Activated naive CD8-positive, alpha-beta T cell (primary cell): ENCODE measurements at regions not wholly inside any gene's neighbourhood (a gene's known extent, or its start where the extent isn't known, plus 50 kb on each side); places are given as distances from the start of the nearest gene placed in this dataset.

Experiments
- H3K27ac Mint-ChIP-seq: one replicate; pipeline ENCODE4 v1.8.0; 2021; ENCODE audit warnings: mixed read lengths
- H3K27me3 Mint-ChIP-seq: one replicate; pipeline ENCODE4 v1.8.0; 2021; ENCODE audit warnings: mixed read lengths
- H3K36me3 Mint-ChIP-seq: one replicate; pipeline ENCODE4 v1.8.0; 2021; ENCODE audit warnings: mixed read lengths
- H3K4me1 Mint-ChIP-seq: one replicate; pipeline ENCODE4 v1.8.0; 2021; ENCODE audit warnings: low read depth, mixed read lengths
- H3K4me3 Mint-ChIP-seq: one replicate; pipeline ENCODE4 v1.8.0; 2021; ENCODE audit warnings: mild to moderate bottlenecking, mixed read lengths
- H3K9me3 Mint-ChIP-seq: one replicate; pipeline ENCODE4 v1.8.0; 2021; ENCODE audit warnings: low read depth, mixed read lengths

GRCh38 chr12:98403936-98404335, 111.5 kb upstream of the TMPO start:
- no peak overlapping the region for H3K27ac Mint-ChIP-seq

DNA sequence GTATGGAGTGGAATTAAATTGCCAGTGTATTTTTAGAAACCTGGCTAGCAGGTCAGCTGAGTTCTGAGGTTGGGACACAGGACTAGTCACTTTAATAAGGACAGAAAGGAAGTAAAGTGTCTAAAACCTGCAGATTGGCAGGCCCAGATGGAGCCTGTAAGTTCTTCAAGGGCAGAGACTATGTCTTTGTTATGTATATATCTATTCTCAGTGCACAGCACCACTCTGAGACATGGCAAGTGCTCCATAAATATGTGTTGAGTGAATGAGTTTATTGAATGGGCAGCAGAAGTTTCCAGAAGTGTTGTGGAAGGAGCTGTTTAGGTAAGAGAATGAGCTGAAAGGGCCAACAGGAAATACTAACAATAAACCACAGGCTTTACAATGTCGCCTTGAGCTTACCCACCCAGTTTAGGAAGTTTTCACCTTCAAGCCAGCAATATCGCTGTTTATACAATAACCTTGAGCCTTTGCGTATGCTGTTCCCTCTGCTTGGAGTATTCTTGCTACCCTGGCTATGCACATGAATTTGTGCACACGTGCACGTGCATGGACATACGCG, 109.5 kb upstream of the TMPO start:
- H3K4me1 Mint-ChIP-seq: peaks cover 8% of the 10 kb centered on the region
- no peaks in the 10 kb centered on the region for H3K27me3 Mint-ChIP-seq
- H3K27ac Mint-ChIP-seq: no peak overlapping the region
- H3K36me3 Mint-ChIP-seq: no peaks in the 10 kb centered on the region
- H3K9me3 Mint-ChIP-seq: no peaks in the 10 kb centered on the region
- no peak overlapping the region for H3K4me3 Mint-ChIP-seq

More at GRCh38 chr12:98403936-98404335, 111.5 kb upstream of the TMPO start:
- no peaks in the 10 kb centered on the region for H3K27me3 Mint-ChIP-seq
- H3K4me3 Mint-ChIP-seq: no peak overlapping the region
- H3K4me1 Mint-ChIP-seq: peaks cover 23% of the 10 kb centered on the region
- H3K36me3 Mint-ChIP-seq: no peaks in the 10 kb centered on the region
- H3K9me3 Mint-ChIP-seq: no peaks in the 10 kb centered on the region

DNA sequence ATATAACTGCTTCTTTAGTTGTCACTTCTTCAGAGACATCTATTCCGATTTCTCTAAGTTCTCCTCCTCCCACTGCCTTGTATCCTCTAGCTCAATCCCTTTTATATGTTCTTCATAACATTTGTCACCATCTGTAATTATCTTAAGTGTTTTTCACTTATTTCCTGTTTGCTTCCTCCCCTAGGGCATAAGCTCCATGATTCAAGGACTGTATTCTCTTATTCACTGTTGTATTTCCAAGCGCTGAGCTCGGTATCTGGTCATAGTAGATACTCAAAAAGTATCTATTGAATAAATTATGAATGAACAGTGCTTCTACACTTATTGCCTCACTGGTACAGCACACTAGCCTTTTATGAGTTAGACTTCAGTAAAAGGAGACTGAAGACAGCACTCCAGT, 109.0 kb upstream of the TMPO start:
- H3K36me3 Mint-ChIP-seq: no peaks in the 10 kb centered on the region
- no peak overlapping the region for H3K27ac Mint-ChIP-seq
- peaks cover 8% of the 10 kb centered on the region for H3K4me1 Mint-ChIP-seq
- no peak overlapping the region for H3K4me3 Mint-ChIP-seq
- H3K9me3 Mint-ChIP-seq: no peaks in the 10 kb centered on the region
- H3K27me3 Mint-ChIP-seq: no peaks in the 10 kb centered on the region

GRCh38 chr12:98408681-98409080, 106.7 kb upstream of the TMPO start:
- Mint-ChIP-seq H3K9me3 (no peaks in the 10 kb centered on the region), H3K4me1 (no peaks in the 10 kb centered on the region), H3K27ac (no peak overlapping the region), H3K27me3 (no peaks in the 10 kb centered on the region), H3K4me3 (no peak overlapping the region), H3K36me3 (no peaks in the 10 kb centered on the region)

- no peaks in the 10 kb centered on the region for H3K36me3 Mint-ChIP-seq
- no peaks in the 10 kb centered on the region for H3K9me3 Mint-ChIP-seq
- H3K4me1 Mint-ChIP-seq: no peaks in the 10 kb centered on the region
- no peak overlapping the region for H3K27ac Mint-ChIP-seq
- no peak overlapping the region for H3K4me3 Mint-ChIP-seq
- H3K27me3 Mint-ChIP-seq: peaks cover 2% of the 10 kb centered on the region
Observed at GRCh38 chr12:98409548-98409947, 105.8 kb upstream of the TMPO start.

GRCh38 chr12:98410356-98410755, 105.0 kb upstream of the TMPO start:
- no peak overlapping the region for H3K27ac Mint-ChIP-seq
- no peaks in the 10 kb centered on the region for H3K36me3 Mint-ChIP-seq
- H3K9me3 Mint-ChIP-seq: no peaks in the 10 kb centered on the region
- H3K4me1 Mint-ChIP-seq: no peaks in the 10 kb centered on the region
- H3K27me3 Mint-ChIP-seq: peaks cover 2% of the 10 kb centered on the region
- H3K4me3 Mint-ChIP-seq: no peak overlapping the region

DNA sequence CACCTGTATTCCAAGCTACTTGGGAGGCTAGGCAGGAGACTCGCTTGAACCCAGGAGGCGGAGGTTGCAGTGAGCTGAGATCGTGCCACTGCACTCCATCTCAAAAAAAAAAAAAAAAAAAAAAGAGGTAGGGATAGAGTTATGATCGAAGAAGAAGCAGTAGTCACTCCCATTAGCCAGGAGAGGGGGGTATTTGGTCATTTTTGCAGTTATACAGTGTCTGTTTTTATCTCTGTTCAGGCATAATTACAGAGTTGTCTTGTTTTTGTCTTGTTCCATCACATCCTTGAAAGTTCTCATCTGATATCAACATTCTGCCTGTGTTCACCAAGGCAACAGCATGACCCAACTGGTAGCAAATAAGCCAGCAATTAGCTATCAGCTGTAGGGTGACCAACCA, 98.5 kb upstream of the TMPO start:
- no peaks in the 10 kb centered on the region for H3K9me3 Mint-ChIP-seq
- no peak overlapping the region for H3K4me3 Mint-ChIP-seq
- no peaks in the 10 kb centered on the region for H3K36me3 Mint-ChIP-seq
- no peaks in the 10 kb centered on the region for H3K4me1 Mint-ChIP-seq
- H3K27ac Mint-ChIP-seq: no peak overlapping the region
- H3K27me3 Mint-ChIP-seq: peaks cover 2% of the 10 kb centered on the region

GRCh38 chr12:98417266-98417665, 98.1 kb upstream of the TMPO start:
- Mint-ChIP-seq H3K4me3 (no peak overlapping the region), H3K4me1 (no peaks in the 10 kb centered on the region), H3K36me3 (no peaks in the 10 kb centered on the region), H3K27ac (no peak overlapping the region), H3K27me3 (peaks cover 2% of the 10 kb centered on the region), H3K9me3 (no peaks in the 10 kb centered on the region)

GRCh38 chr12:98418357-98419075, 96.9 kb upstream of the TMPO start:
- H3K36me3 Mint-ChIP-seq: no peaks in the 10 kb centered on the region
- H3K27me3 Mint-ChIP-seq: peaks cover 2% of the 10 kb centered on the region
- H3K4me3 Mint-ChIP-seq: no peak overlapping the region
- H3K4me1 Mint-ChIP-seq: no peaks in the 10 kb centered on the region
- H3K9me3 Mint-ChIP-seq: no peaks in the 10 kb centered on the region
- no peak overlapping the region for H3K27ac Mint-ChIP-seq

DNA sequence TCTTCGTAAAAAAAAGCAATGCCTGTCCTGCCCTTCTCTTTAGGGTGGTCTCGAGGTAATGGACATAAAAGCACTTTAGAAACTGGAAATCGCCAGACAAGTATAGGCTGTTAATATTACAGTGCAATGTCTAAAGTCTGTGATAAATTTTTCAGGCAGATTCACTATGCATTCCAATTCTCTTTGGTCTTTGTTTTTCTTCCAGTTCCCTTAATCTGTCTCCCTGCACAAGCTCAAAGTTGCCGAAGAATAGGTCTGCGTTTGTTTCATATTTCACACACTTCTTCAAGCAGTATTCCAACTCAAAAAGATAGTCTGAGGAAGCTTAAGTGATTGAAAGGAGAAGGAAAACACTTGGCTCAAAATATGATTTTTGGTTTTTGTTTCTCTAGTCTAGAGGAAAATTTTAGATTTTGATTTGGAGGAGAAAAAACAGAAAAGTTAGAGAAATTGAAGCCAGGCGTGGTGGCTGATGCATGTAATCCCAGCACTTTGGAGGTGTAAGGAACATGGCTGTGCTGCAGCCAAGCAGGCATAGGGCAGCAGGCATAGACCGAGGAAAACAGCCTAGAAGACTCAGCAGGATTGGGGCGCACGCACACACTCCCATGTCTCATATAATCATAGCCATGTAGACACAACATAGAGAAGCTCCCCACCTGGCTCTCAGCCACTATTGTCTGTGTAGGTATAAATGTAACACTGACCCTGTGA, 96.2 kb upstream of the TMPO start:
- peaks cover 2% of the 10 kb centered on the region for H3K27me3 Mint-ChIP-seq
- no peak overlapping the region for H3K27ac Mint-ChIP-seq
- H3K36me3 Mint-ChIP-seq: no peaks in the 10 kb centered on the region
- H3K4me3 Mint-ChIP-seq: no peak overlapping the region
- no peaks in the 10 kb centered on the region for H3K4me1 Mint-ChIP-seq
- no peaks in the 10 kb centered on the region for H3K9me3 Mint-ChIP-seq

GRCh38 chr12:98419795-98420404, 95.5 kb upstream of the TMPO start:
- no peaks in the 10 kb centered on the region for H3K9me3 Mint-ChIP-seq

GRCh38 chr12:98420461-98420860, 94.9 kb upstream of the TMPO start:
- Mint-ChIP-seq H3K27me3 (no peaks in the 10 kb centered on the region), H3K9me3 (no peaks in the 10 kb centered on the region), H3K36me3 (no peaks in the 10 kb centered on the region)

More at GRCh38 chr12:98419795-98420404, 95.5 kb upstream of the TMPO start:
- no peak overlapping the region for H3K27ac Mint-ChIP-seq
- H3K4me3 Mint-ChIP-seq: no peak overlapping the region
- no peaks in the 10 kb centered on the region for H3K4me1 Mint-ChIP-seq
- no peaks in the 10 kb centered on the region for H3K36me3 Mint-ChIP-seq
- no peaks in the 10 kb centered on the region for H3K27me3 Mint-ChIP-seq

GRCh38 chr12:98421316-98421715, 94.1 kb upstream of the TMPO start:
- Mint-ChIP-seq H3K4me3 (no peak overlapping the region), H3K9me3 (no peaks in the 10 kb centered on the region), H3K4me1 (no peaks in the 10 kb centered on the region), H3K27me3 (no peaks in the 10 kb centered on the region), H3K27ac (no peak overlapping the region), H3K36me3 (no peaks in the 10 kb centered on the region)

More at GRCh38 chr12:98420461-98420860, 94.9 kb upstream of the TMPO start:
- Mint-ChIP-seq H3K27ac (no peak overlapping the region), H3K4me3 (no peak overlapping the region), H3K4me1 (no peaks in the 10 kb centered on the region)

DNA sequence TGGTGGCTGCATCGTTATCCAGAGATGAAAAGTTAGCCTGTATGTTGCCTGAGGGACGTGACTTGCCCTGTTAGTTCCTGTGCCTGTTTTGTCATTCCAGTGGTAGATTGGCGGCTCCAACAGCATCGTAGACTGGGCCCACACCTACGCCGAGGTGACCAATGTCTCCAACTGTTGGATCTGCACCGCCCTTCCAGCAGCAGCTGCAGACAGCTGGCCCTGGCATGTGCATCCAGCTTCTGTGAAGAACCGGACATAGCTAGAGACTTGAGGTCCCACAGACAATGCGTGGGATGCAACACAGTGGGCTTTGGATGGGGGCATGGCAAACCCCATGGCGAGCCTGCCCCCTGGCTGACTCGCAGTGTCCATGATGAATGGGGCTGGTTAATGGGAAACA, 93.0 kb upstream of the TMPO start:
- H3K4me3 Mint-ChIP-seq: no peak overlapping the region
- H3K36me3 Mint-ChIP-seq: no peaks in the 10 kb centered on the region
- H3K4me1 Mint-ChIP-seq: no peaks in the 10 kb centered on the region
- H3K9me3 Mint-ChIP-seq: no peaks in the 10 kb centered on the region
- H3K27me3 Mint-ChIP-seq: no peaks in the 10 kb centered on the region
- no peak overlapping the region for H3K27ac Mint-ChIP-seq

GRCh38 chr12:98422812-98423211, 92.6 kb upstream of the TMPO start:
- no peaks in the 10 kb centered on the region for H3K36me3 Mint-ChIP-seq
- no peak overlapping the region for H3K4me3 Mint-ChIP-seq
- H3K27ac Mint-ChIP-seq: no peak overlapping the region
- no peaks in the 10 kb centered on the region for H3K4me1 Mint-ChIP-seq
- H3K27me3 Mint-ChIP-seq: no peaks in the 10 kb centered on the region
- no peaks in the 10 kb centered on the region for H3K9me3 Mint-ChIP-seq
